GM21423 (cell line): ENCODE measurements at regions not wholly inside any gene's neighbourhood (a gene's known extent, or its start where the extent isn't known, plus 50 kb on each side); places are given as distances from the start of the nearest gene placed in this dataset.
"Not testable (repeated sequence)": the region's sequence is repeated elsewhere in the genome, so short reads cannot be mapped to it uniquely, and the experiment has no call there.

Experiments
- ATAC-seq: cut with Tn5 transposase; IDR thresholded peaks from one replicate; pipeline ENCODE4 v1.9.1; 2021; ENCODE audit warnings: mild to moderate bottlenecking, moderate library complexity; ENCODE audit not compliant: unreplicated experiment

- no peak for ATAC-seq
Measured at GRCh38 chr15:38117781-38118180, 134.9 kb upstream of the SPRED1 start.

DNA sequence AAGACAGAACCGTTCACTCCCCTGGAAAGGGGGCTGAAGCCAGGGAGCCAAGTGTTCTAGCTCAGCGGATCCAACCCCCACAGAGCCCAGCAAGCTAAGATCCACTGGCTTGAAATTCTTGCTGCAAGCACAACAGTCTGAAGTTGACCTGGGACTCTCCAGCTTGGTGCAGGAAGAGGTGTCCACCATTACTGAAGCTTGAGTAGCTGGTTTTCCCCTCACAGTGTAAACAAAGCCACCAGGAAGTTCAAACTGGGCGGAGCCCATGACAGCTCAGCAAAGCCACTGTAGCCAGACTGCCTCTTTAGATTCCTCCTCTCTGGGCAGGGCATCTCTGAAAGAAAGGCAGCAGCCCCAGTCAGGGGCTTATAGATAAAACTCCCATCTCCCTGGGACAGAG is 132.8 kb upstream of the SPRED1 start:
- ATAC-seq: not testable (repeated sequence)

GRCh38 chr15:38127306-38127771 is 125.3 kb upstream of the SPRED1 start:
- ATAC-seq: no peak

- ATAC-seq: no peak
Measured at GRCh38 chr15:38128341-38128781, 124.3 kb upstream of the SPRED1 start.

GRCh38 chr15:38128921-38129320 is 123.7 kb upstream of the SPRED1 start:
- ATAC-seq: no peak

GRCh38 chr15:38129531-38130204 is 123.0 kb upstream of the SPRED1 start:
- peak; percentile 72 for ATAC-seq

DNA sequence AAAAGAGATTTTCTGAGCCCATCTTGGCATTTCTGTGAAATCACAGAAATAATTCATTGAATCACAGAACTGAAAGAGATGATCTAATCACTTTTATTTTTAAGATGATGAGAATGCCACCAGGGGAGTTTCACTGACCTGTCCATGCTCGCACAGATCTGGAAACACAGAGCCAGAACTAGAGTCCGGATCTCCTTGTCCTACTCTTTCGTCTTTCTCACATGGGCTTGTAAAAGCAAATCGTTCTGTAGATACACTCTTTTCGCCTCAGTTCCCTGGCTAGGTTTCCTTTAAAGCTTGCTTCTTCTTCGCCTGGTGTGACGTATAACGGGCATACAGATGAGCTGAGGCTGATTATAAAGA is 122.5 kb upstream of the SPRED1 start:
- peak; percentile 23 for ATAC-seq

GRCh38 chr15:38130740-38131498 is 121.7 kb upstream of the SPRED1 start:
- no peak for ATAC-seq

- ATAC-seq: no peak
Measured at GRCh38 chr15:38134252-38134651, 118.4 kb upstream of the SPRED1 start.

DNA sequence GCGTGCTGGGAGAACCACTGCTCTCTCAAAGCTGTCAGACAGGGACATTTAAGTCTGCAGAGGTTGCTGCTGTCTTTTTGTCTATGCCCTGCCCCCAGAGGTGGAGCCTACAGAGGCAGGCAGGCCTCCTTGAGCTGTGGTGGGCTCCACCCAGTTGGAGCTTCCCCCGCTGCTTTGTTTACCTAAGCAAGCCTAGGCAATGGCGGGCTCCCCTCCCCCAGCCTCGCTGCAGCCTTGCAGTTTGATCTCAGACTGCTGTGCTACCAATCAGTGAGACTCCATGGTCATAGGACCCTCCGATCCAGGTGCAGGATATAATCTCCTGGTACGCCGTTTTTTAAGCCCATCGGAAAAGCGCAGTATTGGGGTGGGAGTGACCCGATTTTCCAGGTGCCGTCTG is 110.4 kb upstream of the SPRED1 start:
- not testable (repeated sequence) for ATAC-seq

DNA sequence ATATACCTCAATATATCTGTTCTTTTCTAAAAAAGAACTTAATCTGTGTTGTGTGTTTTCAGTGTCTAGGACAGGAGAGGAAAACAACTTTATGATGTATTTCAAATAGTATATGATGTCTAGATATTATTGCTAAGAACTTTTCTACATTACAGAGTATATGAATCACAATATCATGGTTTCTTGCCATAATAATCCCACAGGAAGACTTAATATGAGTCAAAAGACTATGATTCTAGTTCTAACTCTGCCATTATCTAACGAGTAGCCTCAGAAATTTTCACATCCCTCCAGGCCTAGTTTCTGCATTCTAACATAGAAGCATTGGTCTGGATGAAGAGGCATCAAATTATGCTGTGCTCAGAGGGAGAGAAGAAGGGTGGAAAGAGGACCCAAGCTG is 107.7 kb upstream of the SPRED1 start:
- ATAC-seq: no peak

DNA sequence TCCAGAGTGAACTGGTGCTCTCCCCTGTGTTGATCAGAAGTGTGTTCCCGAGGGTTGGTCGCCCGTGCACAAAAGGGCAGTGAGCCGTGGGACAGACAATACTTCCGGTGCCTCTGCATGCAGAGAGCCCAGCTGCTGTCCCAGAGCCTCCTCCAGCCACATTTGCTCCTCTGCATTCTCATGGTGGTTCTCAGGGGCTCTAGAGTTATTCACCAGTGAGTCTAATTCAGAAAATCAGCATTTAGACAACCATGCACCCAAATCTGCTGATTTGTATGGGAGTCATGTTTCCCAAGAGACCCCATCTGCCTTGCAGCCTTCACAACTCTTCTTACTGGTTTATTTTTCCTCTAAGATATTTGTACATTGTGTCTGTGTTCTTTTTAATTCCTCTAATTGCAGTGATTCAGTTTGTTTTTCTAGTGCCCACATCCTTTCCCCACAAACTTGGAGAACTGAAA is 107.0 kb upstream of the SPRED1 start:
- no peak for ATAC-seq

DNA sequence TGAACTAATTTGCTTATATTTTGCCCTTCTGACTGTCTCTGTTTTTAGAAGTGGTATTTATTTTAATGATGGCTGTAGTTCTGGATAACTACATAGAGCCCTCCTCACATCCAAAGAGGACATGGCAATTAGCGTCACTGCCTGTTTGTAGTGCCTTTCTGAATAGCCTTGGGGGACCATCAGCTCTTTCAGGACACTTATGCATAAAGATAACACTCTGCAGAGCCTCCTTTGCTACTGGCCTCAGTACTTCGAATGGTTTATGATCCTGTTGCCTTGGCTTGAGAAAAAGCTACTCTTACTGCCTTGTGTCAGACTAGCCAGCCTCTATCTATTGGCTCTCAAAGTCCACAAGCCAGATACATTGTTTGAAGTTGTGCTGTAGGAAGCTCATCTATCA is 105.4 kb upstream of the SPRED1 start:
- no peak for ATAC-seq

- no peak for ATAC-seq
Measured at GRCh38 chr15:38148471-38148870, 104.2 kb upstream of the SPRED1 start.

GRCh38 chr15:38149315-38149714 is 103.3 kb upstream of the SPRED1 start:
- ATAC-seq: no peak

DNA sequence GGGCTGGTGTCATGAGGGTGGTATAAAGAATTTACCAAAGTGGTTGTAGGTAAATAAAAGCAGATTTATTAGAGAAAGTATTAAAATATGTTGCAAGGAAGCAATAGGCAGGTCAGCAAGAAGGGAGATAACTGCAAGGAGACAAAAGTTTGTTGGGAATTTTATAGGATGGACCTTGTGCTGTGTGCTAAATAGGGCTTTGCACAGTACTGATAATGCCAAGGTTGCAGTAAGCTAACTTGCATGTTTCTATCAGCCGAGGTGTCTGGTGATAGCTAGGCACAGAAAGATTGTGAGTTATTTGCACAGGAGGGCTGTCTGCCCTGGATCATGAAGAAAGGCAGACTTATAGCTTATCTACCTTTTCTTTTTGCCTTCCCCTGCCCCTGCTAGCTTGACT is 102.5 kb upstream of the SPRED1 start:
- ATAC-seq: no peak

DNA sequence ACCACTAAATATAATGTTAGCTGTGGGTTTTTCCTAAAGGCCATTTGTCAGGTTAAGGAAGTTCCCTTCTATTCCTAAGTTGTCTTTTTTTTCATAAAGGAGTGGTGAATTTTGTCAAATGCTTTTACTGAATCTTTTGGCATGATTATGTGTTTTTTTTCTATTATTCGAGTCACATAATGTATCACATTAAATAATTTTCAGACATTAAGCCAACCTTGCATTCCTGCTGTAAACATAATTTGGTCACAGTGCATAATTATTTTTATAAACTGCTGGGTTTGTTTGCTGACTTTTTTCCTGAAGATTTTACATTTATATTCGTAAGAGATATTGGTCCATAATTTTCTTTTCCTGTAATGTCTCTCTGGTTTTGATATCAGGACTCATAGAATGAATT is 101.8 kb upstream of the SPRED1 start:
- no peak for ATAC-seq

GRCh38 chr15:38153781-38154180 is 98.9 kb upstream of the SPRED1 start:
- ATAC-seq: no peak

GRCh38 chr15:38154255-38154654 is 98.4 kb upstream of the SPRED1 start:
- ATAC-seq: no peak

GRCh38 chr15:38154837-38155236 is 97.8 kb upstream of the SPRED1 start:
- ATAC-seq: no peak

DNA sequence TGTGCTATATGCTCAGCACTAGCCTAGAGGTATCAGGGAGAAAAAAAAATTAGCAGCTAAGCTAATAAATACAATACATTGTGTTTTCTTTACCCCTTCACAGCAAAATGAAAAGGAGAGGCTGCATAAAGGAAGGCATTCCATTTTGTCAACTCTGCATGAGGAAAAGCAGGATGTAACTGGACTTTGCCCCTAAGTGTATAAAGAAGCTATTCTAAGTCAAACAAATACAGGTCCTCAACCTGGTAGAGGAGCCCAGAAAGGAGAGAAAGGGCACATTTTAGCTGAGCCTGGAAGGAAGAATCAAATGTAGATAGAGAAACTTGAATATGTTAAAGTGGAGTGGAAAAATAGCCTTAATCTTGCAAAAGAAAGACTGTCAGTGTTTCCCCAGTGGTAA is 89.0 kb upstream of the SPRED1 start:
- no peak for ATAC-seq

- no peak for ATAC-seq
Measured at GRCh38 chr15:38164061-38164460, 88.6 kb upstream of the SPRED1 start.
